Lung (tissue), 11 donors: ENCODE measurements at regions not wholly inside any gene's neighbourhood (a gene's known extent, or its start where the extent isn't known, plus 50 kb on each side); places are given as distances from the start of the nearest gene placed in this dataset.

Source experiments
- ATAC-seq: fragments of 200-7000 bp; cut with Tn5 transposase; one replicate; pipeline ENCODE4 v1.9.1; 2020; ENCODE audit warnings: moderate number of reproducible peaks; ENCODE audit not compliant: insufficient read depth, low FRiP score
- DNase-seq, 3 donors: peaks; one replicate each; pipeline ENCODE4 v3.0.0-alpha.2; 2013 to 2017
- H3K27ac ChIP-seq, 2 donors: one replicate each; pipeline ENCODE4 v1.5.1; 2013; ENCODE audit warnings: mild to moderate bottlenecking in 2 of 2, moderate library complexity in 2 of 2, control low read depth in 1 of 2, inconsistent platforms in 1 of 2, low read depth in 1 of 2, low read length in 1 of 2
- H3K27me3 ChIP-seq, 3 donors: one replicate each; pipeline ENCODE4 v1.5.1; 2013; ENCODE audit warnings: low read length in 2 of 3; ENCODE audit not compliant: control insufficient read depth in 3 of 3, insufficient read depth in 3 of 3
- H3K36me3 ChIP-seq, 4 donors: one replicate each; pipeline ENCODE4 v1.5.1; 2013; ENCODE audit warnings: low read length in 4 of 4, mild to moderate bottlenecking in 1 of 4, moderate library complexity in 1 of 4; ENCODE audit not compliant: control insufficient read depth in 4 of 4, insufficient read depth in 4 of 4
- H3K4me1 ChIP-seq, 5 donors: one replicate each; pipeline ENCODE4 v1.5.1; 2013; ENCODE audit warnings: low read length in 5 of 5, mild to moderate bottlenecking in 2 of 5, moderate library complexity in 1 of 5; ENCODE audit not compliant: control insufficient read depth in 5 of 5, insufficient read depth in 5 of 5
- H3K4me3 ChIP-seq: one replicate; pipeline ENCODE4 v1.5.1; 2013; ENCODE audit warnings: mild to moderate bottlenecking, control low read depth, moderate library complexity
- H3K9ac ChIP-seq, 2 donors: one replicate each; pipeline ENCODE4 v1.5.1; 2013; ENCODE audit warnings: low read length in 2 of 2, control low read depth in 1 of 2; ENCODE audit not compliant: insufficient read depth in 1 of 2
- H3K9me3 ChIP-seq, 4 donors: one replicate each; pipeline ENCODE4 v1.5.1; 2013; ENCODE audit warnings: low read length in 3 of 4, mild to moderate bottlenecking in 1 of 4, moderate library complexity in 1 of 4; ENCODE audit not compliant: control insufficient read depth in 4 of 4, insufficient read depth in 3 of 4
- WGBS, 2 donors: extraction: QIAGEN DNeasy Blood & Tissue Kit; methylation state at CpG; one replicate each; pipeline ENCODE4 v1.1.7; 2013; 5-methylcytosine and 5-hydroxymethylcytosine counted together
- TF ChIP-seq, protein P1 (sequence below): IDR thresholded peaks from 2 replicates; pipeline ENCODE4 v1.5.1; 2012; ENCODE audit warnings: mild to moderate bottlenecking; ENCODE audit errors: control extremely low read depth, extremely low read depth
- donor health status: control.
- donor health status: control.
- donor health status: Bipolar disorder and iron deficiency.
- donor health status: healthy.
- donor health status: DM: yes; HTN: yes; CAD: no.

DNA sequence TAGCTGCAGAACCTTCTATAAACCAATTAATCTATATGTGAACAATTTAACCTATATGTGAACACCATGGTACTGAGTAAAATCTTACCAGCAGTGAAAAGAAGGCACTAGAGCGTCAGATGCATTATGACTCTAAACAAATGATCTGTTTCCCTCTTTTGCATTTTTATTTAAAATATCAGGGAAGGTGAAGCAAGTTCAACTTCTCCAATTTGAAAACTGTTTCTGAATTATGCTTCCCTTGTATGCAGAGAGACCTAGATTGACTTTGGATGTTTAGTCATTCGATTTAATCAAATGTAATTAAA, 80.9 kb downstream of the DAD1 start:
- Histone ChIP-seq H3K9ac (no peak overlapping the region), H3K4me1 (peaks cover 0 to 16% (median 11%) of the 10 kb centered on the region in 5 donors), H3K27me3 (no peaks in the 10 kb centered on the region), H3K9me3 (no peaks in the 10 kb centered on the region), H3K4me3 (no peak overlapping the region), H3K36me3 (no peaks in the 10 kb centered on the region), H3K27ac (no peak overlapping the region)
- ATAC-seq: no peak
- no peak for DNase-seq
- TF ChIP-seq, protein P1, sequence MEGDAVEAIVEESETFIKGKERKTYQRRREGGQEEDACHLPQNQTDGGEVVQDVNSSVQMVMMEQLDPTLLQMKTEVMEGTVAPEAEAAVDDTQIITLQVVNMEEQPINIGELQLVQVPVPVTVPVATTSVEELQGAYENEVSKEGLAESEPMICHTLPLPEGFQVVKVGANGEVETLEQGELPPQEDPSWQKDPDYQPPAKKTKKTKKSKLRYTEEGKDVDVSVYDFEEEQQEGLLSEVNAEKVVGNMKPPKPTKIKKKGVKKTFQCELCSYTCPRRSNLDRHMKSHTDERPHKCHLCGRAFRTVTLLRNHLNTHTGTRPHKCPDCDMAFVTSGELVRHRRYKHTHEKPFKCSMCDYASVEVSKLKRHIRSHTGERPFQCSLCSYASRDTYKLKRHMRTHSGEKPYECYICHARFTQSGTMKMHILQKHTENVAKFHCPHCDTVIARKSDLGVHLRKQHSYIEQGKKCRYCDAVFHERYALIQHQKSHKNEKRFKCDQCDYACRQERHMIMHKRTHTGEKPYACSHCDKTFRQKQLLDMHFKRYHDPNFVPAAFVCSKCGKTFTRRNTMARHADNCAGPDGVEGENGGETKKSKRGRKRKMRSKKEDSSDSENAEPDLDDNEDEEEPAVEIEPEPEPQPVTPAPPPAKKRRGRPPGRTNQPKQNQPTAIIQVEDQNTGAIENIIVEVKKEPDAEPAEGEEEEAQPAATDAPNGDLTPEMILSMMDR: no peak
- WGBS, 2 donors: 80 to 88% methylated on average over 2 of the region's 2 CpGs

DNA sequence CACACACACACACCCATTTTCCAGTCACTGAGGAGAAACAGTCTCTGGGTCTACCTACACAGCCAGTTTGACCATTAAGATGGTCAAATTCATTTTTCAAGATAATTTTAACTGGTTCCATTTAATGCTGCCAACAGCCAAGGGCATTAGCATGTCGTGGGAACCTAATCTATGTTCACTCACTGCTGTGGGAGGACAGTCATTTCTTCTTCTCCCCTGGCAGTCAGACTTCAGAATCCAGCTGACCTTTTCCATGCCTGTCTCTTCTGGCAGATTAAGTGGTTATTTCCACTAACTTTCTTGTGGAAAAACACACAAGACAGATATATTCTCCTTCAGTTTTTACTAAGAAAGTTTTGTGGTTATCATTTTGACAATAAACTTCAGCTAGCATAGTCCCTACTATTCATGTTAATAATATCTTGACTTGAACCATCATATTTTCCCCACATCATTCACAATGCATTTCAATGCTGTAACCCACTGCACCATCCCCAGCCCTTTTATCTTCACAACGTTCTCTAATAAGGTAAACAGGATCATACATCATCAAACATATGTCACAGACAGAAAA, 82.2 kb downstream of the DAD1 start:
- TF ChIP-seq, protein P1: no peak
- H3K27me3 ChIP-seq: no peaks in the 10 kb centered on the region
- H3K27ac ChIP-seq: no peak overlapping the region
- H3K9me3 ChIP-seq: no peaks in the 10 kb centered on the region
- 56 to 80% methylated on average over 2 of the region's 2 CpGs for WGBS, 2 donors
- DNase-seq: no peak
- no peak overlapping the region for H3K4me3 ChIP-seq
- H3K36me3 ChIP-seq: no peaks in the 10 kb centered on the region
- peaks cover 0 to 11% (median 2%) of the 10 kb centered on the region in 5 donors for H3K4me1 ChIP-seq
- no peak for ATAC-seq
- H3K9ac ChIP-seq: no peak overlapping the region

DNA sequence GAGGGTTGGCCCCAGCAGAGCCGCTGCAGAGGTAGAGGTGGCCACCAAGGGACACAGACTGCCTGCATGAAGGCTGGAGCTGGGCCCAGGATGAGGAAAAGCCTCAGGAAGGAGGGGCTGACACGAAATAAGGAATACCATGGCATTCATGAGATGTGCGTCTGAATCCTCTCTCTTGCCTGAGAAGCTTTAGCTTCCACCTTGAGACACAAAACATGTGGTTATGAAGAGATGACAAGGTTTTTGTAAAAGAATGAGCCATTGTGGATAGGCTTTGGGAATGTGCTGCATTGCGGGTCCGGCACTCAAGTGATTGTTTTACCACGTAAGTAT, 82.7 kb downstream of the DAD1 start:
- Histone ChIP-seq H3K27ac (no peak overlapping the region), H3K36me3 (no peaks in the 10 kb centered on the region), H3K27me3 (no peaks in the 10 kb centered on the region), H3K4me1 (peaks cover 0 to 11% (median 2%) of the 10 kb centered on the region in 5 donors), H3K9me3 (no peaks in the 10 kb centered on the region), H3K9ac (no peak overlapping the region), H3K4me3 (no peak overlapping the region)
- DNase-seq (no peak), ATAC-seq (no peak)
- WGBS, 2 donors: 85 to 96% methylated on average over 6 of the region's 6 CpGs
- TF ChIP-seq, protein P1: no peak

DNA sequence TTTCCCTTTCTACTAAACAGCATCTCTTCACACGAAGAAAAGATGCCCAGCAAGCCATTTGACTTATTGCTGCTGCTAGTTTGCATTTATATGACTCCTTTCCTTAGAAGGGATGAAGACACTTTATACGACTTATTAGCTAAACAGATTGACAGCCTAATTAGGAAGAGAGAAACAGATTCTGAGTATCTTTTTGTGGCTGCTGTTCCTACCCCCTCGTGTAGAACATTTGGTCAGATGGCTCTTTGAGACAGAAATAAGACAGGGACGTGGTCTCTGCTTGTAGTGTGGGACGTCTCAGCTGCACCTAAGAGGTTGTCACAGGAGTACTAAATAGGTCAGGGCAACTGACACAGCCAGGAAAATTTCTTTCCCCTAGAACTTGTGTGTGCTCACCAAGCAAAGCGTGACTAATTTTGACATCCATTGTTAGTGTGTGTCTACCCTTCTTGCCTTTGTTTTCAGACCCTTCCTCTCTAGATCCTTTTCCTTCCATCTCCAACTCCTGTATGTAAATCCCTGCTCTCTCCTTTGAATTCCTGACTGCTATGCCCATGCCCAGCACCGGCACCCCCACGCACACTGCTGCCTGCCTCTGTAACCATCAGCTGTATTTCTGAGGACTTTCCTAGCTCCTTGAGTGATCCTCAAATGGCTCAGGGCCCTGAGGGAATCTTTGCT, 83.2 kb downstream of the DAD1 start:
- ATAC-seq: no peak
- Histone ChIP-seq H3K9ac (no peak overlapping the region), H3K27me3 (no peaks in the 10 kb centered on the region), H3K4me3 (no peak overlapping the region), H3K36me3 (no peaks in the 10 kb centered on the region), H3K4me1 (peaks cover 0 to 11% (median 2%) of the 10 kb centered on the region in 5 donors), H3K27ac (no peak overlapping the region), H3K9me3 (no peaks in the 10 kb centered on the region)
- TF ChIP-seq, protein P1: no peak
- 73 to 84% methylated on average over 8 of the region's 8 CpGs for WGBS, 2 donors
- no peak for DNase-seq
